ENCODE measurements at regions not wholly inside any gene's neighbourhood (a gene's known extent, or its start where the extent isn't known, plus 50 kb on each side); places are given as distances from the start of the nearest gene placed in this dataset.
A peak's percentile ranks its signal among the peaks of the same experiment; 100 is the strongest.
"Not testable (repeated sequence)": the region's sequence is repeated elsewhere in the genome, so short reads cannot be mapped to it uniquely, and the experiment has no call there.

- no peak for DNase-seq
Measured at GRCh38 chr12:94916663-94917062, 86.8 kb downstream of the NDUFA12 start.

- DNase-seq, result no peak
Measured at GRCh38 chr12:94909663-94910062, 93.8 kb downstream of the NDUFA12 start.

- DNase-seq, result not testable (repeated sequence)
Measured at GRCh38 chr12:94905749-94906148, 97.7 kb downstream of the NDUFA12 start.

- DNase-seq, result no peak
Measured at GRCh38 chr12:94900496-94900895, 103.0 kb downstream of the NDUFA12 start.

GRCh38 chr12:94898388-94898787, 105.1 kb downstream of the NDUFA12 start:
- no peak for DNase-seq

- no peak for DNase-seq
Measured at GRCh38 chr12:94892544-94893267, 110.8 kb downstream of the NDUFA12 start.

GRCh38 chr12:94889445-94890210, 113.9 kb downstream of the NDUFA12 start:
- DNase-seq, result no peak

GRCh38 chr12:94879542-94879941, 124.0 kb downstream of the NDUFA12 start:
- DNase-seq, result peak in 1 of 6 experiments; percentile 17

GRCh38 chr12:94875525-94875924, 128.0 kb downstream of the NDUFA12 start:
- DNase-seq, result peak in 2 of 6 experiments; percentile 8 to 14

- no peak for DNase-seq
Measured at GRCh38 chr12:94874518-94875302, 128.8 kb downstream of the NDUFA12 start.

- DNase-seq, result no peak
Measured at GRCh38 chr12:94873734-94874517, 129.6 kb downstream of the NDUFA12 start.

- no peak for DNase-seq
Measured at GRCh38 chr12:94872971-94873733, 130.3 kb downstream of the NDUFA12 start.

GRCh38 chr12:94872671-94872970, 130.9 kb downstream of the NDUFA12 start:
- no peak for DNase-seq

- DNase-seq, result no peak
Measured at GRCh38 chr12:94872007-94872653, 131.4 kb downstream of the NDUFA12 start.

- no peak for DNase-seq
Measured at GRCh38 chr12:94870511-94870910, 133.0 kb downstream of the NDUFA12 start.

- DNase-seq, result no peak
Measured at GRCh38 chr12:94868161-94868560, 135.3 kb downstream of the NDUFA12 start.

- DNase-seq, result no peak
Measured at GRCh38 chr12:94867066-94867855, 136.2 kb downstream of the NDUFA12 start.

GRCh38 chr12:94864987-94865386, 138.5 kb downstream of the NDUFA12 start:
- DNase-seq, result no peak

- no peak for DNase-seq
Measured at GRCh38 chr12:94863321-94864035, 140.0 kb downstream of the NDUFA12 start.

GRCh38 chr12:94862421-94862820, 141.1 kb downstream of the NDUFA12 start:
- DNase-seq, result no peak

Measured in stimulated activated naive CD4-positive, alpha-beta T cell (primary cell).